Esophagus squamous epithelium (tissue), 5 donors: ENCODE measurements at regions not wholly inside any gene's neighbourhood (a gene's known extent, or its start where the extent isn't known, plus 50 kb on each side); places are given as distances from the start of the nearest gene placed in this dataset.
A peak's percentile ranks its signal among the peaks of the same experiment; 100 is the strongest.

Experiments used
- DNase-seq: peaks from one replicate; lab custom pipeline; 2025; lab: John Stamatoyannopoulos, UW
- H3K27ac ChIP-seq, 4 donors: fragments of 200-600 bp; sonication (generic); one replicate each; pipeline ENCODE4 v1.5.1; 2016 to 2019; ENCODE audit warnings: mild to moderate bottlenecking in 1 of 4
- H3K27me3 ChIP-seq, 4 donors: fragments of 200-600 bp; sonication (generic); 1 replicate in 3 of 4; 2 replicates in 1 of 4; pipeline versions ENCODE4 v1.5.1 to v1.6.0; 2017 to 2021; ENCODE audit warnings: antibody characterized with exemption in 1 of 4
- H3K36me3 ChIP-seq, 3 donors: fragments of 200-600 bp; sonication (generic); one replicate each; pipeline ENCODE4 v1.5.1; 2016 to 2019
- H3K4me1 ChIP-seq, 3 donors: fragments of 200-600 bp; sonication (generic); one replicate each; pipeline ENCODE4 v1.5.1; 2017 to 2019
- H3K4me3 ChIP-seq, 4 donors: fragments of 200-600 bp; sonication (generic); 1 replicate in 3 of 4; 2 replicates in 1 of 4; pipeline ENCODE4 v1.5.1; 2016 to 2019; ENCODE audit warnings: mild to moderate bottlenecking in 2 of 4, moderate library complexity in 1 of 4
- H3K9me3 ChIP-seq, 3 donors: fragments of 200-600 bp; sonication (generic); one replicate each; pipeline ENCODE4 v1.5.1; 2016 to 2019
- POLR2A ChIP-seq, 4 donors: fragments of 450-650 bp; IDR thresholded peaks; one replicate each; pipeline ENCODE4 v1.6.1; 2017; ENCODE audit warnings: antibody characterized with exemption in 4 of 4, mild to moderate bottlenecking in 4 of 4, moderate library complexity in 3 of 4
- WGBS, 2 donors: methylation state at CpG; one replicate each; pipeline ENCODE4 v1.1.5; 2018; 5-methylcytosine and 5-hydroxymethylcytosine counted together
- intact Hi-C: fragments of 100-400 bp; cut with DNase I; formaldehyde crosslinking; loops from one replicate; pipeline ENCODE4 v1.15.0; 2022
- TF ChIP-seq, protein P1 (sequence below), 6 experiments: fragments of 450-650 bp in 4 of 6; fragments of 200-600 bp in 2 of 6; sonication (generic) in 2 of 6; IDR thresholded peaks; one replicate each; pipeline ENCODE4 v1.5.1; 2016 to 2019; ENCODE audit warnings: antibody characterized with exemption in 6 of 6, mild to moderate bottlenecking in 4 of 6, moderate library complexity in 4 of 6
- donor health status: DM: yes; HTN: yes; CAD: no.

DNA sequence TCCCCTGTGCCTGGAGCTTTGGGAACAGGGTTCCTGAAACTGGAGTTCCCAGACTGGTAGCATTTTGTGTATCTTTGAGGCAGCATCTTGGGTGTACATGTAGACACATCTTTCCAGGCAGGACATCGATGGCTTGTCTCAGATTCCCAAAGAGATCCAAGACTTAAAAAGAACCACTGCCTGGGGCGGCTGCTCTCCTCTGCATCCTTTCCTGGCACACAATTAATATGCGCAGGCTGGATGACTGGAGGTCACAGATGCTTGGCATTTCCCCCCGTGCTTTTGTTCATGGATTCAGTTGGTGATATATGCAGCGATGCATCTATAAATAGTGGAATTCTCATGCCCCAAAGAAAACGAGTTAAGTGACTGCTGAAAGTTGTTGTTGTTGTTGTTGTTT is 80.5 kb downstream of the CLDN34 start:
- peaks cover 24 to 99% (median 46%) of the 10 kb centered on the region in 3 donors for H3K4me1 ChIP-seq

DNA sequence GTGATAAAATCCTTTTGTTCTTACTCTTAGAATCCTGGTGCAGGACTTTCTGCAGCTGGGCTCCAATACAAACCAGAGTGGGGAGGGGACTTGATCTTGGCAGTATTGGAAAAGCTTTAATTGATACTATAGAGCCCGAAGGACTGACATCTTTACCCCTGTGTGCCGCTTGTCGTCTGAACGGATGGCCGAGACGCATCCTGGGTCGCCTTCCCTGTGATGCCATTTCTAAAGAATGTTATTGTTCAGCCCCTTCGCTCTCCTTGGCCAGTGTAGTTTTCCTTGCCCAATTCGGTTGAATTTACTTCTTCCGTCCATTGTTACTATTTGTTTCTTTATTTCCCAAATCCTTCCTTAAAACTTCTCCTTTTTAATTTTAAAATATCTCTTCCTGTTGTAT is 80.9 kb downstream of the CLDN34 start:
- Histone ChIP-seq H3K4me3 (no peak overlapping the region), H3K27me3 (no peaks in the 10 kb centered on the region), H3K9me3 (no peaks in the 10 kb centered on the region), H3K27ac (peak overlapping the region in 1 of 4 donors; percentile 22), H3K36me3 (no peaks in the 10 kb centered on the region), H3K4me1 (peaks cover 28 to 100% (median 50%) of the 10 kb centered on the region in 3 donors)
- no peak for DNase-seq
- TF ChIP-seq, protein P1, sequence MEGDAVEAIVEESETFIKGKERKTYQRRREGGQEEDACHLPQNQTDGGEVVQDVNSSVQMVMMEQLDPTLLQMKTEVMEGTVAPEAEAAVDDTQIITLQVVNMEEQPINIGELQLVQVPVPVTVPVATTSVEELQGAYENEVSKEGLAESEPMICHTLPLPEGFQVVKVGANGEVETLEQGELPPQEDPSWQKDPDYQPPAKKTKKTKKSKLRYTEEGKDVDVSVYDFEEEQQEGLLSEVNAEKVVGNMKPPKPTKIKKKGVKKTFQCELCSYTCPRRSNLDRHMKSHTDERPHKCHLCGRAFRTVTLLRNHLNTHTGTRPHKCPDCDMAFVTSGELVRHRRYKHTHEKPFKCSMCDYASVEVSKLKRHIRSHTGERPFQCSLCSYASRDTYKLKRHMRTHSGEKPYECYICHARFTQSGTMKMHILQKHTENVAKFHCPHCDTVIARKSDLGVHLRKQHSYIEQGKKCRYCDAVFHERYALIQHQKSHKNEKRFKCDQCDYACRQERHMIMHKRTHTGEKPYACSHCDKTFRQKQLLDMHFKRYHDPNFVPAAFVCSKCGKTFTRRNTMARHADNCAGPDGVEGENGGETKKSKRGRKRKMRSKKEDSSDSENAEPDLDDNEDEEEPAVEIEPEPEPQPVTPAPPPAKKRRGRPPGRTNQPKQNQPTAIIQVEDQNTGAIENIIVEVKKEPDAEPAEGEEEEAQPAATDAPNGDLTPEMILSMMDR (IDR thresholded peaks at IDR 0.05), result no peak
- TF ChIP-seq POLR2A (IDR thresholded peaks at IDR 0.05), result no peak
- intact Hi-C loops, result no loop called here
- 40 to 50% methylated on average over 10 of the region's 10 CpGs for WGBS, 2 donors

More for the DNA sequence above, 80.5 kb downstream of the CLDN34 start:
- TF ChIP-seq POLR2A (IDR thresholded peaks at IDR 0.05), result no peak
- TF ChIP-seq, protein P1 (IDR thresholded peaks at IDR 0.05), result no peak
- no peaks in the 10 kb centered on the region for H3K27me3 ChIP-seq
- intact Hi-C loops, result no loop called here
- H3K36me3 ChIP-seq, result no peaks in the 10 kb centered on the region
- H3K9me3 ChIP-seq, result no peaks in the 10 kb centered on the region
- peak overlapping the region in 1 of 4 donors; percentile 22 for H3K27ac ChIP-seq
- 31 to 41% methylated on average over 3 to 5 of the region's 6 CpGs for WGBS, 2 donors
- H3K4me3 ChIP-seq, result no peak overlapping the region
- no peak for DNase-seq

- Histone ChIP-seq H3K27ac (peak overlapping the region in 2 of 4 donors; percentile 22 to 28), H3K36me3 (no peaks in the 10 kb centered on the region), H3K4me3 (no peak overlapping the region), H3K9me3 (no peaks in the 10 kb centered on the region), H3K27me3 (no peaks in the 10 kb centered on the region), H3K4me1 (peaks cover 33 to 100% (median 50%) of the 10 kb centered on the region in 3 donors)
- no peak for DNase-seq
- intact Hi-C loops, result no loop called here
- WGBS, 2 donors, result 67 to 71% methylated on average over 4 to 8 of the region's 8 CpGs
- TF ChIP-seq, protein P1 (IDR thresholded peaks at IDR 0.05), result no peak
- no peak for TF ChIP-seq POLR2A (IDR thresholded peaks at IDR 0.05)
These were observed 81.5 kb downstream of the CLDN34 start for GRCh38 chrX:10048707-10049106.

DNA sequence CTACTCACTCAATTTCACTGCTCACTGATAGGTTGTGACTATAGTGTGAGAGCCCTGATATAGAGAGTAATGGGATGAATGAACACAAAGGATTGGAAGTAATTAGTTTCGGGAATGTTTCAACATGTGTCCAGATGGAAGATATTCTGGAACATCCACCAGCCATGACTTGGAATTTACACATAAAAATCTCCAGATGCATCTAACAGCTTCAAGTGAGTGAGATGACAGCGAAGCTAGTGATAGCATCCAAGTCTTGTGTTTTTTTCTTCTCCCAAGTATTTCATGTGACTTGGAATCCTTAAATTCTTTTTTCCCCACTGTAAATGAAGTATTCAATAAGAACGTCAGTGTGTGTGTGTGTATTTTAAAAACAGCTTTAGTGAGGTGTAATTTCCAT is 82.1 kb downstream of the CLDN34 start:
- WGBS, 2 donors, result 58 to 61% methylated on average over 3 of the region's 3 CpGs
- Histone ChIP-seq H3K27ac (peak overlapping the region in 1 of 4 donors; percentile 44), H3K27me3 (no peaks in the 10 kb centered on the region), H3K4me3 (no peak overlapping the region), H3K9me3 (no peaks in the 10 kb centered on the region), H3K36me3 (no peaks in the 10 kb centered on the region), H3K4me1 (peaks cover 27 to 100% (median 48%) of the 10 kb centered on the region in 3 donors)
- no peak for DNase-seq
- intact Hi-C loops, result no loop called here
- TF ChIP-seq POLR2A (IDR thresholded peaks at IDR 0.05), result no peak
- TF ChIP-seq, protein P1 (IDR thresholded peaks at IDR 0.05), result no peak

GRCh38 chrX:10050481-10050880 is 83.3 kb downstream of the CLDN34 start:
- TF ChIP-seq POLR2A (IDR thresholded peaks at IDR 0.05), result no peak
- TF ChIP-seq, protein P1 (IDR thresholded peaks at IDR 0.05), result no peak
- no peaks in the 10 kb centered on the region for H3K9me3 ChIP-seq
- 45 to 48% methylated on average over 3 to 4 of the region's 5 CpGs for WGBS, 2 donors
- H3K27me3 ChIP-seq, result no peaks in the 10 kb centered on the region
- intact Hi-C loops, result no loop called here
- peaks cover 23 to 95% (median 37%) of the 10 kb centered on the region in 3 donors for H3K4me1 ChIP-seq
- DNase-seq, result no peak
- H3K27ac ChIP-seq, result peak overlapping the region in 3 of 4 donors; percentile 24 to 68 (median 43)
- H3K36me3 ChIP-seq, result no peaks in the 10 kb centered on the region
- H3K4me3 ChIP-seq, result no peak overlapping the region
